Endodermal cell (in vitro differentiated cells): ENCODE measurements at regions not wholly inside any gene's neighbourhood (a gene's known extent, or its start where the extent isn't known, plus 50 kb on each side); places are given as distances from the start of the nearest gene placed in this dataset.

Source experiments
- DNase-seq: peaks from one replicate; pipeline ENCODE4 v3.0.0-alpha.2; 2017
- H3K27ac ChIP-seq: 2 replicates; pipeline ENCODE4 v1.5.1; 2013; ENCODE audit warnings: mild to moderate bottlenecking, low read depth, low read length, moderate library complexity
- H3K27me3 ChIP-seq: 2 replicates; pipeline ENCODE4 v1.6.1; 2013; ENCODE audit warnings: mild to moderate bottlenecking, low read length, moderate library complexity; ENCODE audit not compliant: insufficient read depth, control insufficient read depth, poor library complexity, severe bottlenecking
- H3K36me3 ChIP-seq: 2 replicates; pipeline ENCODE4 v1.7.0; 2013; ENCODE audit warnings: mild to moderate bottlenecking, low read length, moderate library complexity; ENCODE audit not compliant: control insufficient read depth, insufficient read depth
- H3K4me1 ChIP-seq: one replicate; pipeline ENCODE4 v1.7.0; 2013; ENCODE audit warnings: low read length; ENCODE audit not compliant: control insufficient read depth, insufficient read depth
- H3K4me3 ChIP-seq: 2 replicates; pipeline ENCODE4 v1.5.1; 2013; ENCODE audit warnings: mild to moderate bottlenecking, low read length, moderate library complexity
- H3K9ac ChIP-seq: 2 replicates; pipeline ENCODE4 v1.6.1; 2013; ENCODE audit warnings: mild to moderate bottlenecking, low read length, moderate library complexity; ENCODE audit not compliant: poor library complexity, severe bottlenecking; ENCODE audit errors: extremely low read depth
- H3K9me3 ChIP-seq: 2 replicates; pipeline ENCODE4 v1.6.1; 2013; ENCODE audit warnings: mild to moderate bottlenecking, low read length, moderate library complexity; ENCODE audit not compliant: control insufficient read depth
- H3K27ac Mint-ChIP-seq: 2 replicates; pipeline ENCODE4 v1.8.0; 2020; ENCODE audit warnings: mixed read lengths
- H3K27me3 Mint-ChIP-seq: 2 replicates; pipeline ENCODE4 v1.8.0; 2021; ENCODE audit warnings: mild to moderate bottlenecking, mixed read lengths; ENCODE audit not compliant: insufficient read depth
- H3K36me3 Mint-ChIP-seq: 2 replicates; pipeline ENCODE4 v1.8.0; 2020; ENCODE audit warnings: low read depth, mixed read lengths
- H3K4me1 Mint-ChIP-seq: 2 replicates; pipeline ENCODE4 v1.8.0; 2020; ENCODE audit warnings: mixed read lengths
- H3K4me3 Mint-ChIP-seq: 2 replicates; pipeline ENCODE4 v1.8.0; 2020; ENCODE audit warnings: mild to moderate bottlenecking, moderate library complexity, mixed read lengths
- H3K9me3 Mint-ChIP-seq: 2 replicates; pipeline ENCODE4 v1.8.0; 2020; ENCODE audit warnings: mild to moderate bottlenecking, mixed read lengths
- WGBS, 2 experiments: methylation state at CpG; one replicate each; pipeline versions ENCODE4 v1.1.5 to v1.1.7; 2013; ENCODE audit warnings: missing lambda C conversion rate in 2 of 2, mixed read lengths in 1 of 2; ENCODE audit not compliant: insufficient coverage in 1 of 2, insufficient read length in 1 of 2; 5-methylcytosine and 5-hydroxymethylcytosine counted together
- TF ChIP-seq, protein P1 (sequence below): fragments of 200-600 bp; sonication (generic); conservative IDR thresholded peaks from 2 replicates; pipeline ENCODE4 v1.5.0; 2021; ENCODE audit warnings: antibody characterized with exemption, mild to moderate bottlenecking

DNA sequence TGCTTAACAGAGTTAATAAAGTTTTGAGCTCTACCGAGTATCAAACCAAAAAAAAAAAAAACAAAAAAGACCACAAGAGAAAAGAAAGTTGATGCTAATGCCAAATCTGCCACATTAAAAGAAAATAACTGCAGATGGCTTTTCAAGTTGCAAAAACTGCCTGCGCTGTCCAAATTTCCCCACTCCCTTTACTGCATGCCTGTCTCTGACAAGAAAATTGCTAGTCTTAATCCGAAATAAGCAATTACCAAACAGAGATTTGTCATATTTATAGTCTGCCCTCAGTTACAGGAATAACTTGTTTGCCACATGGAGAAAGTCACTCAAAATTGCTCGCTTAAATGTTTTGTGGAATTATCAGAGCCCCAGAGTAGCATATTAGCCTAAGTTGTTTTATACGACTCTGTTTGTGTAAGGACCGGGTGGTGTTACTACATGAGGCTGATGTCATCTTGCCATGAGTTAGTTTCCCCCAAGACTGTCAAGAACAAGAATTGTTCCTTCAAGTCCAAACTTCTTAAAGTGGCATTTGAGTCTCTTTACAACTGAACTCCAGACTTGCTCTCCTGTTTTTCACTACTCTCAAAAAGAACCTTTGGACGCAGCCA, 160.9 kb downstream of the CEP120 start:
- Mint-ChIP-seq H3K27ac (no peak overlapping the region), H3K4me1 (no peaks in the 10 kb centered on the region), H3K27me3 (no peaks in the 10 kb centered on the region), H3K36me3 (peaks cover 2% of the 10 kb centered on the region), H3K4me3 (no peak overlapping the region), H3K9me3 (peaks cover 12% of the 10 kb centered on the region)
- 92 to 96% methylated on average over 5 to 7 of the region's 7 CpGs for WGBS, 2 experiments
- TF ChIP-seq, protein P1, sequence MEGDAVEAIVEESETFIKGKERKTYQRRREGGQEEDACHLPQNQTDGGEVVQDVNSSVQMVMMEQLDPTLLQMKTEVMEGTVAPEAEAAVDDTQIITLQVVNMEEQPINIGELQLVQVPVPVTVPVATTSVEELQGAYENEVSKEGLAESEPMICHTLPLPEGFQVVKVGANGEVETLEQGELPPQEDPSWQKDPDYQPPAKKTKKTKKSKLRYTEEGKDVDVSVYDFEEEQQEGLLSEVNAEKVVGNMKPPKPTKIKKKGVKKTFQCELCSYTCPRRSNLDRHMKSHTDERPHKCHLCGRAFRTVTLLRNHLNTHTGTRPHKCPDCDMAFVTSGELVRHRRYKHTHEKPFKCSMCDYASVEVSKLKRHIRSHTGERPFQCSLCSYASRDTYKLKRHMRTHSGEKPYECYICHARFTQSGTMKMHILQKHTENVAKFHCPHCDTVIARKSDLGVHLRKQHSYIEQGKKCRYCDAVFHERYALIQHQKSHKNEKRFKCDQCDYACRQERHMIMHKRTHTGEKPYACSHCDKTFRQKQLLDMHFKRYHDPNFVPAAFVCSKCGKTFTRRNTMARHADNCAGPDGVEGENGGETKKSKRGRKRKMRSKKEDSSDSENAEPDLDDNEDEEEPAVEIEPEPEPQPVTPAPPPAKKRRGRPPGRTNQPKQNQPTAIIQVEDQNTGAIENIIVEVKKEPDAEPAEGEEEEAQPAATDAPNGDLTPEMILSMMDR = no peak
- Histone ChIP-seq H3K36me3 (no peaks in the 10 kb centered on the region), H3K27me3 (no peaks in the 10 kb centered on the region), H3K4me3 (no peak overlapping the region), H3K9me3 (peaks cover under 1% of the 10 kb centered on the region), H3K27ac (no peak overlapping the region), H3K9ac (no peak overlapping the region), H3K4me1 (no peaks in the 10 kb centered on the region)
- DNase-seq = no peak

DNA sequence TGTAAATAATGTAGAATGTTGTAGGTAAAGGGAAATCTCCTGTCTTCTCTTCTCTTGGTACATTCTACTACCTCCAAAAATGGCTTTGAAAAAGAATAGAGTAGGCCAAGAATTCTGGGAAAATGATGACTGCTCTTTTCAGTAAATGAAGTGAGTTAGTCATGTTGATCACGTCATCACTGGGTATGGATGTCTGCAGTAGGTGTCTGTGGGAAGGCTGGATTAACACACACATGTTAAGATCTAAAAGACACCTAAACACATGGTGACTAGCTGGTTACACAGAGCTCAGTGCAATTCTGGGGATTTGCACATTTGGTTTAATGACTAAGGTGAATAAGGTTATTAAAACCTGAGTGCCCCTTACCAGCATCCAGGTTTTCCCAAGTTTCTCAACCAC, 161.5 kb downstream of the CEP120 start:
- WGBS, 2 experiments = 90% methylated on average over 1 of the region's 1 CpG; no CpG with 5 or more reads in 1 of the 2 experiments
- Mint-ChIP-seq H3K27ac (no peak overlapping the region), H3K27me3 (no peaks in the 10 kb centered on the region), H3K36me3 (peaks cover 8% of the 10 kb centered on the region), H3K4me3 (no peak overlapping the region), H3K9me3 (peaks cover 18% of the 10 kb centered on the region), H3K4me1 (no peaks in the 10 kb centered on the region)
- H3K27me3 ChIP-seq = no peaks in the 10 kb centered on the region
- TF ChIP-seq, protein P1 = no peak
- H3K4me1 ChIP-seq = no peaks in the 10 kb centered on the region
- no peak for DNase-seq
- H3K27ac ChIP-seq = no peak overlapping the region
- peaks cover 6% of the 10 kb centered on the region for H3K9me3 ChIP-seq
- H3K9ac ChIP-seq = no peak overlapping the region
- no peak overlapping the region for H3K4me3 ChIP-seq
- no peaks in the 10 kb centered on the region for H3K36me3 ChIP-seq

DNA sequence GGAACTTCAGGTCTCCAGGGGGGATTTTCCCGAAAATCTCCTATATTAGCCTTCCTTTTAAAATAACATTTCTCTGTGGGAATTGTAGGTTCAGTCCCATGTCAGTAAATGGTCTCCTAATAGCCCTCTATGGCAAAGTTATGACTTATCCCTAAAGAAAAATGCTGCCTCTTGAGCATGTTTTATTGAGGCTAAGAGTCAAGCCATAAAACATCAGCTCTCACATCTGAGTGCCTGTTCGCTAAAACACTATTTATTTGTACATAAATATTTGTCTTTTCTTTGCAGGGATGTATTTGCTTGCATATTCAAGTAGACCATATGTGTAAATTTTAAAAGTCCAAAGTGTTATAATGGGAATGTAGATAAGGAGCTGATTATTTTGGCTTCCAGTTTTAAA, 160.4 kb downstream of the PRDM6 start:
- H3K36me3 Mint-ChIP-seq = no peaks in the 10 kb centered on the region
- Histone ChIP-seq H3K27me3 (no peaks in the 10 kb centered on the region), H3K9ac (no peak overlapping the region), H3K27ac (no peak overlapping the region), H3K9me3 (no peaks in the 10 kb centered on the region), H3K36me3 (no peaks in the 10 kb centered on the region), H3K4me1 (no peaks in the 10 kb centered on the region), H3K4me3 (no peak overlapping the region)
- TF ChIP-seq, protein P1 = no peak
- no peak overlapping the region for H3K4me3 Mint-ChIP-seq
- 75% methylated on average over 1 of the region's 2 CpGs; no CpG with 5 or more reads in 1 of the 2 experiments for WGBS, 2 experiments
- no peaks in the 10 kb centered on the region for H3K27me3 Mint-ChIP-seq
- peaks cover 7% of the 10 kb centered on the region for H3K9me3 Mint-ChIP-seq
- H3K27ac Mint-ChIP-seq = no peak overlapping the region
- no peak for DNase-seq
- no peaks in the 10 kb centered on the region for H3K4me1 Mint-ChIP-seq
